Ishikawa (cell line): ENCODE measurements at regions not wholly inside any gene's neighbourhood (a gene's known extent, or its start where the extent isn't known, plus 50 kb on each side); places are given as distances from the start of the nearest gene placed in this dataset.
A peak's percentile ranks its signal among the peaks of the same experiment; 100 is the strongest.

Experiments used
- CEBPB ChIP-seq: IDR thresholded peaks from 2 replicates; pipeline ENCODE4 v1.6.1; 2012
- CREB1 ChIP-seq: IDR thresholded peaks from 2 replicates; pipeline ENCODE4 v1.6.1; 2012; ENCODE audit warnings: low read depth
- EGR1 ChIP-seq: IDR thresholded peaks from 2 replicates; pipeline ENCODE4 v1.6.1; 2012
- EP300 ChIP-seq: IDR thresholded peaks from 2 replicates; pipeline ENCODE4 v1.6.1; 2012; ENCODE audit warnings: borderline replicate concordance
- FOXM1 ChIP-seq: IDR thresholded peaks from 2 replicates; pipeline ENCODE4 v1.6.1; 2012; ENCODE audit warnings: low read depth, borderline replicate concordance
- NFIC ChIP-seq: IDR thresholded peaks from 2 replicates; pipeline ENCODE4 v1.6.1; 2012
- RAD21 ChIP-seq: IDR thresholded peaks from 2 replicates; pipeline ENCODE4 v1.6.1; 2012; ENCODE audit warnings: low read depth
- TAF1 ChIP-seq: IDR thresholded peaks from 2 replicates; pipeline ENCODE4 v1.6.1; 2012; ENCODE audit warnings: low read depth, mild to moderate bottlenecking
- TCF12 ChIP-seq: IDR thresholded peaks from 2 replicates; pipeline ENCODE4 v1.6.1; 2012; ENCODE audit warnings: low read depth
- TEAD4 ChIP-seq: IDR thresholded peaks from 2 replicates; pipeline ENCODE4 v1.6.1; 2012
- YY1 ChIP-seq: IDR thresholded peaks from 2 replicates; pipeline ENCODE4 v1.6.1; 2012; ENCODE audit warnings: low read depth
- ZBTB7A ChIP-seq: IDR thresholded peaks from 2 replicates; pipeline ENCODE4 v1.6.1; 2012; ENCODE audit warnings: low read depth
- TF ChIP-seq, protein P1 (sequence below): IDR thresholded peaks from 2 replicates; pipeline ENCODE4 v1.6.1; 2012
- TF ChIP-seq, protein P2 (sequence below): IDR thresholded peaks from 2 replicates; pipeline ENCODE4 v1.6.1; 2012; ENCODE audit warnings: low read depth, mild to moderate bottlenecking

DNA sequence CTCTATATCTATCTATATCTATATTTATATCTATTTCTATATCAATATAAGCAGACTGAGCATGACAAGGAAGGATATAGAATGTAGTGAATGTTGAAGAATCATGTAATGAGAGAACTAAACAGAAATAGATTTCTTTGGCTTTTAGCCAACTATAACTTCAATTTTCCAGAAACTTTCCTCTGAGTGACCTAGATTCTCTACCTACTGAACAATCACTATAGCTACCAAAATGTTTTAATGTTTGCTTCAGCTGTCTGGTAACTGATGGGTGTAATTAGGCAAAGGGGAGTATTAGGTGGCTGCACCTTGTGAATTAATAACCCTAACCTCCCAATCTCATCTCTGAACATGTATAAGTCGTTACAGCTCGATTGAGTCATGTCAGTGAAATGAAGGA, 76.4 kb upstream of the ROBO1 start:
- TF ChIP-seq, protein P1, sequence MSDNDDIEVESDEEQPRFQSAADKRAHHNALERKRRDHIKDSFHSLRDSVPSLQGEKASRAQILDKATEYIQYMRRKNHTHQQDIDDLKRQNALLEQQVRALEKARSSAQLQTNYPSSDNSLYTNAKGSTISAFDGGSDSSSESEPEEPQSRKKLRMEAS = no peak
- no peak for TF ChIP-seq EP300
- TF ChIP-seq TAF1 = no peak
- no peak for TF ChIP-seq CEBPB
- 0 out of 2 replicates have a peak, but pooled peaks have one; percentile 9 for TF ChIP-seq NFIC
- no peak for TF ChIP-seq TCF12
- TF ChIP-seq CREB1 = no peak
- TF ChIP-seq, protein P2, sequence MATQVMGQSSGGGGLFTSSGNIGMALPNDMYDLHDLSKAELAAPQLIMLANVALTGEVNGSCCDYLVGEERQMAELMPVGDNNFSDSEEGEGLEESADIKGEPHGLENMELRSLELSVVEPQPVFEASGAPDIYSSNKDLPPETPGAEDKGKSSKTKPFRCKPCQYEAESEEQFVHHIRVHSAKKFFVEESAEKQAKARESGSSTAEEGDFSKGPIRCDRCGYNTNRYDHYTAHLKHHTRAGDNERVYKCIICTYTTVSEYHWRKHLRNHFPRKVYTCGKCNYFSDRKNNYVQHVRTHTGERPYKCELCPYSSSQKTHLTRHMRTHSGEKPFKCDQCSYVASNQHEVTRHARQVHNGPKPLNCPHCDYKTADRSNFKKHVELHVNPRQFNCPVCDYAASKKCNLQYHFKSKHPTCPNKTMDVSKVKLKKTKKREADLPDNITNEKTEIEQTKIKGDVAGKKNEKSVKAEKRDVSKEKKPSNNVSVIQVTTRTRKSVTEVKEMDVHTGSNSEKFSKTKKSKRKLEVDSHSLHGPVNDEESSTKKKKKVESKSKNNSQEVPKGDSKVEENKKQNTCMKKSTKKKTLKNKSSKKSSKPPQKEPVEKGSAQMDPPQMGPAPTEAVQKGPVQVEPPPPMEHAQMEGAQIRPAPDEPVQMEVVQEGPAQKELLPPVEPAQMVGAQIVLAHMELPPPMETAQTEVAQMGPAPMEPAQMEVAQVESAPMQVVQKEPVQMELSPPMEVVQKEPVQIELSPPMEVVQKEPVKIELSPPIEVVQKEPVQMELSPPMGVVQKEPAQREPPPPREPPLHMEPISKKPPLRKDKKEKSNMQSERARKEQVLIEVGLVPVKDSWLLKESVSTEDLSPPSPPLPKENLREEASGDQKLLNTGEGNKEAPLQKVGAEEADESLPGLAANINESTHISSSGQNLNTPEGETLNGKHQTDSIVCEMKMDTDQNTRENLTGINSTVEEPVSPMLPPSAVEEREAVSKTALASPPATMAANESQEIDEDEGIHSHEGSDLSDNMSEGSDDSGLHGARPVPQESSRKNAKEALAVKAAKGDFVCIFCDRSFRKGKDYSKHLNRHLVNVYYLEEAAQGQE = no peak
- TF ChIP-seq RAD21 = no peak
- TF ChIP-seq YY1 = no peak
- no peak for TF ChIP-seq TEAD4
- TF ChIP-seq ZBTB7A = no peak
- no peak for TF ChIP-seq EGR1
- TF ChIP-seq FOXM1 = no peak
